ENCODE measurements at regions not wholly inside any gene's neighbourhood (a gene's known extent, or its start where the extent isn't known, plus 50 kb on each side); places are given as distances from the start of the nearest gene placed in this dataset.

- TF ChIP-seq CTCF (conservative IDR thresholded peaks at IDR 0.05; ENCODE audit: low read length) (no peak), EZH2phosphoT487 (IDR thresholded peaks at IDR 0.05; ENCODE audit: borderline replicate concordance, low read depth, low read length) (no peak)
Measured at GRCh38 chr10:108301002-108301401, 1136.5 kb upstream of the SORCS1 start.

Data from OCI-LY7 (cell line).